Stimulated activated CD8-positive, alpha-beta memory T cell treated with anti-CD3 and anti-CD28 coated beads, Interleukin-12 subunit alpha, Interleukin-12 subunit beta, amount 100 ng/mL, for 24 hours (primary cell): ENCODE measurements at regions not wholly inside any gene's neighbourhood (a gene's known extent, or its start where the extent isn't known, plus 50 kb on each side); places are given as distances from the start of the nearest gene placed in this dataset.
"Not testable (repeated sequence)": the region's sequence is repeated elsewhere in the genome, so short reads cannot be mapped to it uniquely, and the experiment has no call there.

ENCODE experiments used
- DNase-seq: peaks from one replicate; pipeline ENCODE4 v3.0.0-alpha.2; 2020; ENCODE audit errors: extremely low read depth

- not testable (repeated sequence) for DNase-seq
Measured at GRCh38 chr2:195072806-195073205, 584.2 kb upstream of the SLC39A10 start.

GRCh38 chr2:195057001-195057400 is 600.0 kb upstream of the SLC39A10 start:
- no peak for DNase-seq

- DNase-seq = no peak
Measured at GRCh38 chr2:195055996-195056395, 601.0 kb upstream of the SLC39A10 start.

- DNase-seq = no peak
Measured at GRCh38 chr2:195051401-195051800, 605.6 kb upstream of the SLC39A10 start.

- DNase-seq = no peak
Measured at GRCh38 chr2:195049372-195050031, 607.5 kb upstream of the SLC39A10 start.

- no peak for DNase-seq
Measured at GRCh38 chr2:195047955-195048354, 609.1 kb upstream of the SLC39A10 start.

- DNase-seq = no peak
Measured at GRCh38 chr2:195044801-195045200, 612.2 kb upstream of the SLC39A10 start.

- no peak for DNase-seq
Measured at GRCh38 chr2:195038153-195038552, 618.9 kb upstream of the SLC39A10 start.

- no peak for DNase-seq
Measured at GRCh38 chr2:195037045-195037444, 620.0 kb upstream of the SLC39A10 start.

- DNase-seq = no peak
Measured at GRCh38 chr2:195031411-195031810, 625.6 kb upstream of the SLC39A10 start.

- DNase-seq = no peak
Measured at GRCh38 chr2:195029804-195030654, 627.0 kb upstream of the SLC39A10 start.

GRCh38 chr2:195027947-195028346 is 629.1 kb upstream of the SLC39A10 start:
- no peak for DNase-seq

- no peak for DNase-seq
Measured at GRCh38 chr2:195026261-195026660, 630.8 kb upstream of the SLC39A10 start.

- no peak for DNase-seq
Measured at GRCh38 chr2:195022508-195022830, 634.6 kb upstream of the SLC39A10 start.

GRCh38 chr2:195021711-195022507 is 635.1 kb upstream of the SLC39A10 start:
- DNase-seq = no peak

- no peak for DNase-seq
Measured at GRCh38 chr2:195018462-195018861, 638.6 kb upstream of the SLC39A10 start.

GRCh38 chr2:195017890-195018289 is 639.1 kb upstream of the SLC39A10 start:
- no peak for DNase-seq

GRCh38 chr2:195016841-195017240 is 640.2 kb upstream of the SLC39A10 start:
- no peak for DNase-seq

GRCh38 chr2:195009202-195009601 is 647.8 kb upstream of the SLC39A10 start:
- DNase-seq = no peak

- DNase-seq = no peak
Measured at GRCh38 chr2:195006856-195007255, 650.2 kb upstream of the SLC39A10 start.

GRCh38 chr2:195003881-195004471 is 653.0 kb upstream of the SLC39A10 start:
- DNase-seq = no peak

- no peak for DNase-seq
Measured at GRCh38 chr2:195001924-195002323, 655.1 kb upstream of the SLC39A10 start.
